B cell (primary cell): ENCODE measurements at regions not wholly inside any gene's neighbourhood (a gene's known extent, or its start where the extent isn't known, plus 50 kb on each side); places are given as distances from the start of the nearest gene placed in this dataset.

ENCODE experiments used
- ATAC-seq: fragments of 200-7000 bp; cut with Tn5 transposase; one replicate; pipeline ENCODE4 v1.10.0; 2021; ENCODE audit warnings: low read depth, mild to moderate bottlenecking, moderate number of reproducible peaks, moderate library complexity
- CTCF ChIA-PET: fragments of 350-600 bp; sonication (Branson Sonifier 250); formaldehyde crosslinking; loops from one replicate; lab custom pipeline; 2021; ENCODE audit warnings: antibody characterized with exemption, inconsistent platforms; lab: Charles Lee
- POLR2A ChIA-PET: fragments of 350-600 bp; sonication (Branson Sonifier 250); formaldehyde crosslinking; loops from one replicate; lab custom pipeline; 2021; ENCODE audit warnings: antibody characterized with exemption; lab: Charles Lee
- DNase-seq: peaks from one replicate; pipeline ENCODE4 v3.0.0; 2013
- H2AFZ ChIP-seq: 2 replicates; pipeline ENCODE4 v1.6.1; 2012; ENCODE audit warnings: mild to moderate bottlenecking, low read depth, low read length; ENCODE audit not compliant: insufficient read depth, poor library complexity, severe bottlenecking
- H3K27ac ChIP-seq, 2 donors: 1 replicate in 1 of 2; 2 replicates in 1 of 2; pipeline ENCODE4 v1.5.1; 2012 to 2013; ENCODE audit warnings: low read length in 2 of 2, mild to moderate bottlenecking in 2 of 2, moderate library complexity in 1 of 2
- H3K27me3 ChIP-seq, 4 experiments: fragments of 200-600 bp in 1 of 4; sonication (generic) in 1 of 4; replicated peaks in 1 of 4; 1 replicate in 2 of 4; 2 replicates in 2 of 4; pipeline versions ENCODE4 v1.6.1 to v1.7.0; 2013 to 2016; ENCODE audit warnings: low read length in 3 of 4, mild to moderate bottlenecking in 2 of 4, mixed read lengths in 1 of 4, moderate library complexity in 1 of 4; ENCODE audit not compliant: insufficient read depth in 4 of 4, control insufficient read depth in 3 of 4; ENCODE audit errors: control extremely low read depth in 1 of 4
- H3K36me3 ChIP-seq, 2 experiments: replicated peaks in 1 of 2; 1 replicate in 1 of 2; 2 replicates in 1 of 2; pipeline versions ENCODE4 v1.6.1 to v1.7.1; 2013; ENCODE audit warnings: low read length in 1 of 2; ENCODE audit not compliant: insufficient read depth in 2 of 2, control insufficient read depth in 1 of 2; ENCODE audit errors: control extremely low read depth in 1 of 2, extremely low read depth in 1 of 2
- H3K4me1 ChIP-seq, 2 donors: fragments of 200-600 bp in 1 of 2; sonication (generic) in 1 of 2; 1 replicate in 1 of 2; 2 replicates in 1 of 2; pipeline versions ENCODE4 v1.5.1 to v1.6.1; 2013 to 2017; ENCODE audit warnings: low read length in 2 of 2; ENCODE audit not compliant: control insufficient read depth in 2 of 2, insufficient read depth in 2 of 2
- H3K4me2 ChIP-seq: replicated peaks from 2 replicates; pipeline ENCODE3; 2012; ENCODE audit warnings: mild to moderate bottlenecking, low read depth, low read length; ENCODE audit not compliant: poor library complexity, severe bottlenecking
- H3K4me3 ChIP-seq, 5 experiments: fragments of 200-600 bp in 1 of 5; sonication (generic) in 1 of 5; 1 replicate in 3 of 5; 2 replicates in 2 of 5; pipeline versions ENCODE4 v1.5.1 to v1.7.0; 2011 to 2016; ENCODE audit warnings: low read length in 4 of 5, mild to moderate bottlenecking in 4 of 5, low read depth in 2 of 5, control low read depth in 1 of 5, moderate library complexity in 1 of 5; ENCODE audit not compliant: insufficient read depth in 1 of 5; ENCODE audit errors: control extremely low read depth in 1 of 5, extremely low read depth in 1 of 5
- H3K79me2 ChIP-seq: fragments of 200-600 bp; sonication (generic); one replicate; pipeline ENCODE4 v1.6.0; 2016; ENCODE audit warnings: low read length; ENCODE audit not compliant: control insufficient read depth, insufficient read depth
- H3K9ac ChIP-seq: fragments of 200-600 bp; sonication (generic); 2 replicates; pipeline ENCODE4 v1.6.1; 2017; ENCODE audit warnings: mild to moderate bottlenecking, low read length, moderate library complexity
- H3K9me3 ChIP-seq, 3 donors: one replicate each; pipeline versions ENCODE4 v1.6.1 to v1.7.1; 2013; ENCODE audit warnings: low read length in 2 of 3; ENCODE audit not compliant: control insufficient read depth in 2 of 3, insufficient read depth in 1 of 3; ENCODE audit errors: control extremely low read depth in 1 of 3
- H4K20me1 ChIP-seq: 2 replicates; pipeline ENCODE4 v1.6.0; 2012; ENCODE audit warnings: mild to moderate bottlenecking, low read length; ENCODE audit not compliant: insufficient read depth, control insufficient read depth, poor library complexity, severe bottlenecking
- H3K27ac Mint-ChIP-seq: one replicate; pipeline ENCODE4 v1.8.0; 2021; ENCODE audit warnings: mixed read lengths
- H3K27me3 Mint-ChIP-seq: one replicate; pipeline ENCODE4 v1.8.0; 2021; ENCODE audit warnings: mixed read lengths
- H3K4me1 Mint-ChIP-seq: one replicate; pipeline ENCODE4 v1.8.0; 2021; ENCODE audit warnings: mixed read lengths
- H3K4me3 Mint-ChIP-seq: one replicate; pipeline ENCODE4 v1.8.0; 2021; ENCODE audit warnings: mixed read lengths
- H3K9me3 Mint-ChIP-seq: one replicate; pipeline ENCODE4 v1.8.0; 2022; ENCODE audit warnings: mixed read lengths; ENCODE audit not compliant: insufficient read depth
- EZH2 ChIP-seq: IDR thresholded peaks from 2 replicates; pipeline ENCODE4 v1.6.1; 2012; ENCODE audit warnings: borderline replicate concordance, low read depth, mild to moderate bottlenecking, moderate library complexity, low read length; ENCODE audit not compliant: insufficient read depth, poor library complexity, severe bottlenecking
- WGBS: methylation state at CpG from one replicate; pipeline ENCODE4 v1.1.5; 2013; ENCODE audit warnings: missing lambda C conversion rate; ENCODE audit not compliant: insufficient coverage; 5-methylcytosine and 5-hydroxymethylcytosine counted together
- intact Hi-C: fragments of 100-400 bp; cut with micrococcal nuclease; formaldehyde crosslinking; loops from one replicate; pipeline ENCODE4 v1.10.0; 2022
- TF ChIP-seq, protein P1 (sequence below): fragments of 200-600 bp; IDR thresholded peaks from one replicate; pipeline ENCODE4 v1.8.0; 2022; ENCODE audit warnings: antibody characterized with exemption, mild to moderate bottlenecking

DNA sequence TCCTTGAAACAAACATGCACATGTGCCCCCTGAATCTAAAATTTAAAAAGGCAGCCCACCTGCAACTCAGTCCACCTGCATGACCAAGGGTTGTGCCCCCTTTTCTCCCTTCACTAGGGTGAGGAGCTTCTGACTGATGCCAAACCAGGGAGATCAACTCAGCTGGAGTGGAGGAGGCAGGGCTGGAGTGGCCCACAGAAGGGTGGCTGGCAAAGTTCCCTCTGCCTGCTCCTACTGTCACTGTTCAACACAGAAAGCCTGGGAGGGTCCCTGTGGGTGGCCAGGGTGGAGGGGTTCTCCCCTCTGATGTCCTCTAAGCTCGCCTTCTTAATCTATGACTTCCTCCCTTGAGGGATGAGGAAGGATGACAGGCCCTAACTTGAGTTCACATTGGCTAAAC, 55.7 kb upstream of the ANTXRL start:
- no peak overlapping the region for H3K27ac ChIP-seq
- Mint-ChIP-seq H3K4me3 (no peak overlapping the region), H3K9me3 (peaks cover 2% of the 10 kb centered on the region), H3K27ac (no peak overlapping the region), H3K4me1 (peaks cover 3% of the 10 kb centered on the region), H3K27me3 (no peaks in the 10 kb centered on the region)
- DNase-seq, result no peak
- H4K20me1 ChIP-seq, result peaks cover 19% of the 10 kb centered on the region
- no peak for ATAC-seq
- H3K9me3 ChIP-seq, result peaks cover 0 to 10% (median 8%) of the 10 kb centered on the region in 3 donors
- no peak overlapping the region for H3K4me3 ChIP-seq
- H3K27me3 ChIP-seq, result no peaks in the 10 kb centered on the region
- H3K4me1 ChIP-seq, result peaks cover 0 to 3% of the 10 kb centered on the region in 2 donors
- H3K79me2 ChIP-seq, result peaks cover 12% of the 10 kb centered on the region
- ChIA-PET POLR2A (no interaction called here), CTCF (no interaction called here)
- H3K9ac ChIP-seq, result no peak overlapping the region
- TF ChIP-seq, protein P1, sequence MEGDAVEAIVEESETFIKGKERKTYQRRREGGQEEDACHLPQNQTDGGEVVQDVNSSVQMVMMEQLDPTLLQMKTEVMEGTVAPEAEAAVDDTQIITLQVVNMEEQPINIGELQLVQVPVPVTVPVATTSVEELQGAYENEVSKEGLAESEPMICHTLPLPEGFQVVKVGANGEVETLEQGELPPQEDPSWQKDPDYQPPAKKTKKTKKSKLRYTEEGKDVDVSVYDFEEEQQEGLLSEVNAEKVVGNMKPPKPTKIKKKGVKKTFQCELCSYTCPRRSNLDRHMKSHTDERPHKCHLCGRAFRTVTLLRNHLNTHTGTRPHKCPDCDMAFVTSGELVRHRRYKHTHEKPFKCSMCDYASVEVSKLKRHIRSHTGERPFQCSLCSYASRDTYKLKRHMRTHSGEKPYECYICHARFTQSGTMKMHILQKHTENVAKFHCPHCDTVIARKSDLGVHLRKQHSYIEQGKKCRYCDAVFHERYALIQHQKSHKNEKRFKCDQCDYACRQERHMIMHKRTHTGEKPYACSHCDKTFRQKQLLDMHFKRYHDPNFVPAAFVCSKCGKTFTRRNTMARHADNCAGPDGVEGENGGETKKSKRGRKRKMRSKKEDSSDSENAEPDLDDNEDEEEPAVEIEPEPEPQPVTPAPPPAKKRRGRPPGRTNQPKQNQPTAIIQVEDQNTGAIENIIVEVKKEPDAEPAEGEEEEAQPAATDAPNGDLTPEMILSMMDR, result no peak
- TF ChIP-seq EZH2, result no peak
- peaks cover 0 to 2% of the 10 kb centered on the region in 2 experiments for H3K36me3 ChIP-seq
- WGBS, result no CpG with 5 or more reads among the region's 1 CpG
- no peak overlapping the region for H3K4me2 ChIP-seq
- intact Hi-C loops, result no loop called here
- H2AFZ ChIP-seq, result no peak overlapping the region

DNA sequence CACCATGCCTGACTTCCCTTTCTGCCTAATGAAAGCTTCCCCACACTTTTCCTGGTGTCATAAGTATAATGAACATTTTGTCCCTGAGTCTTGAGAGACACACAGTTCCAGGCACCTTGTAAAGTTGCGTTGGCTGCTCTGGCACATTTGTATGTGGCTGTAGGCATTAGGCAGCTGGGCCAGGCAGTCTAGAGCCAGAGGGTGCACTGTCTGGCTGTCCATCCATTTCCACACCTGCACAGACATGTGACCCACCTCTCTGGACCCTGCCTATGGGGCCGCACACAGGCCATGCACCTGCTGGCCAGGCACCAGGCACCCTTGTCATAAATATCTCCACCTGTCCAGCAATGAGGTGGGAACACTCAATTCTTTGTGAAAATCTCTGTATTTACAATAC, 54.7 kb upstream of the ANTXRL start:
- CTCF ChIA-PET, result interaction anchor here (0.7 kb wide), 1 partner anchor 9 kb away, joined by 3 read pairs; no protein-coding TSS in a partner anchor

More for the DNA sequence above, 54.7 kb upstream of the ANTXRL start:
- H3K4me3 ChIP-seq, result no peak overlapping the region
- intact Hi-C loops, result no loop called here
- Mint-ChIP-seq H3K4me1 (peaks cover 3% of the 10 kb centered on the region), H3K27ac (no peak overlapping the region), H3K4me3 (no peak overlapping the region), H3K27me3 (no peaks in the 10 kb centered on the region), H3K9me3 (peaks cover 2% of the 10 kb centered on the region)
- H3K36me3 ChIP-seq, result peaks cover 0 to 2% of the 10 kb centered on the region in 2 experiments
- no peak for TF ChIP-seq EZH2
- TF ChIP-seq, protein P1, result no peak
- H3K79me2 ChIP-seq, result peaks cover 12% of the 10 kb centered on the region
- H4K20me1 ChIP-seq, result peaks cover 26% of the 10 kb centered on the region
- H2AFZ ChIP-seq, result no peak overlapping the region
- no peak for ATAC-seq
- H3K9me3 ChIP-seq, result peaks cover 0 to 10% (median 8%) of the 10 kb centered on the region in 3 donors
- no peak overlapping the region for H3K9ac ChIP-seq
- H3K4me2 ChIP-seq, result no peak overlapping the region
- 80% methylated on average over 1 of the region's 2 CpGs for WGBS
- POLR2A ChIA-PET, result no interaction called here
- no peaks in the 10 kb centered on the region for H3K27me3 ChIP-seq
- DNase-seq, result no peak
- peaks cover 0 to 3% of the 10 kb centered on the region in 2 donors for H3K4me1 ChIP-seq
- H3K27ac ChIP-seq, result no peak overlapping the region
